Progenitor cell of endocrine pancreas (in vitro differentiated cells): ENCODE measurements at regions not wholly inside any gene's neighbourhood (a gene's known extent, or its start where the extent isn't known, plus 50 kb on each side); places are given as distances from the start of the nearest gene placed in this dataset.

ENCODE experiments used
- DNase-seq: peaks from one replicate; pipeline ENCODE4 v3.0.0; 2021; ENCODE audit warnings: low spot score; ENCODE audit not compliant: unreplicated experiment
- H3K27ac Mint-ChIP-seq: 2 replicates; pipeline ENCODE4 v1.8.0; 2021; ENCODE audit warnings: mild to moderate bottlenecking, moderate library complexity, mixed read lengths
- H3K27me3 Mint-ChIP-seq: 2 replicates; pipeline ENCODE4 v1.8.0; 2021; ENCODE audit warnings: mixed read lengths
- H3K36me3 Mint-ChIP-seq: 2 replicates; pipeline ENCODE4 v1.8.0; 2022; ENCODE audit warnings: mixed read lengths; ENCODE audit not compliant: insufficient read depth
- H3K4me1 Mint-ChIP-seq: 2 replicates; pipeline ENCODE4 v1.8.0; 2021; ENCODE audit warnings: low read depth, mixed read lengths
- H3K4me3 Mint-ChIP-seq: 2 replicates; pipeline ENCODE4 v1.8.0; 2021; ENCODE audit warnings: low read depth, mild to moderate bottlenecking, moderate library complexity, mixed read lengths
- H3K9me3 Mint-ChIP-seq: 2 replicates; pipeline ENCODE4 v1.8.0; 2021; ENCODE audit warnings: low read depth, mixed read lengths
- TF ChIP-seq, protein P1 (sequence below): fragments of 200-600 bp; sonication (generic); IDR thresholded peaks from one replicate; pipeline ENCODE4 v1.5.0; 2021; ENCODE audit warnings: antibody characterized with exemption, mild to moderate bottlenecking; ENCODE audit not compliant: unreplicated experiment

DNA sequence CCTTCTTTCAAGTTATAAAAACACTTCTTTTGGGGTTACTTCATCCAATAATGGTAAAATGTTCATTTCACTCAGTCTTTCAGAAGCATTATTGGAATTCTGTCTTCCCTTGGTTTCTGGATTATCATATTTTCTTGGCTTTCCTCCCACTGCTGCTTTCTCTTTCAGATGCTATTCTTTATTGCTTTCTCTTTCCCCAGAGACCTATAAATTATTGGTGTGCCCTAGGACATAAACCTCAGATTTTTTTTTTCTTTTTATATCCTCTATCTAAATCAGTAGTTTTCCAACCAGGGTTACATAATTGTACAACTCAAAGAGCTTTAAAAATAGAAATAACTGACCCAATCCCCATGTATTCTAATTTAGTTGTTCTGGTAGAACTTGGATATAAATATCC lies 1005.5 kb downstream of the ARAP2 start:
- H3K4me3 Mint-ChIP-seq = no peak overlapping the region
- DNase-seq = no peak
- peaks cover 9% of the 10 kb centered on the region for H3K9me3 Mint-ChIP-seq
- H3K27ac Mint-ChIP-seq = no peak overlapping the region
- no peaks in the 10 kb centered on the region for H3K27me3 Mint-ChIP-seq
- H3K36me3 Mint-ChIP-seq = peaks cover 2% of the 10 kb centered on the region
- TF ChIP-seq, protein P1, sequence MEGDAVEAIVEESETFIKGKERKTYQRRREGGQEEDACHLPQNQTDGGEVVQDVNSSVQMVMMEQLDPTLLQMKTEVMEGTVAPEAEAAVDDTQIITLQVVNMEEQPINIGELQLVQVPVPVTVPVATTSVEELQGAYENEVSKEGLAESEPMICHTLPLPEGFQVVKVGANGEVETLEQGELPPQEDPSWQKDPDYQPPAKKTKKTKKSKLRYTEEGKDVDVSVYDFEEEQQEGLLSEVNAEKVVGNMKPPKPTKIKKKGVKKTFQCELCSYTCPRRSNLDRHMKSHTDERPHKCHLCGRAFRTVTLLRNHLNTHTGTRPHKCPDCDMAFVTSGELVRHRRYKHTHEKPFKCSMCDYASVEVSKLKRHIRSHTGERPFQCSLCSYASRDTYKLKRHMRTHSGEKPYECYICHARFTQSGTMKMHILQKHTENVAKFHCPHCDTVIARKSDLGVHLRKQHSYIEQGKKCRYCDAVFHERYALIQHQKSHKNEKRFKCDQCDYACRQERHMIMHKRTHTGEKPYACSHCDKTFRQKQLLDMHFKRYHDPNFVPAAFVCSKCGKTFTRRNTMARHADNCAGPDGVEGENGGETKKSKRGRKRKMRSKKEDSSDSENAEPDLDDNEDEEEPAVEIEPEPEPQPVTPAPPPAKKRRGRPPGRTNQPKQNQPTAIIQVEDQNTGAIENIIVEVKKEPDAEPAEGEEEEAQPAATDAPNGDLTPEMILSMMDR = no peak
- H3K4me1 Mint-ChIP-seq = no peaks in the 10 kb centered on the region

DNA sequence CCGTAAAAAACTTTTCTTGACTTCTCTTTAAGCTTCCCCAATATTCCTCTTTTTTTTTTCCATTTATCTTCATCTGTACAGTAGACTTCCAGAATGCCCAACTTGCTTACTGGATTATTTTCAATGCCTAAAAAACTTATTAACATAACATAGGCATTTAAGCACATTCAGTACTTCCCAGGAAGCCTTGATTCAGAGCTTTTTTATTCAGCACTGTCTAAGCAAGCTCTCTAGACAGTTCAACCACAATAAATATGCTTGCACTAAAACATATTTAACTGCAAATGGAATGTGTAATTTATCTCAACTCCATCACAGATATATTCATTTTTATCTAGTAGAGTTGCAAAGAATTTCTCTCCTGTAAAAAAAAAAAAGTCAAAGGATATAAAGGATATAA lies 997.8 kb downstream of the ARAP2 start:
- no peak for DNase-seq
- no peak overlapping the region for H3K4me3 Mint-ChIP-seq
- H3K27me3 Mint-ChIP-seq = no peaks in the 10 kb centered on the region
- H3K36me3 Mint-ChIP-seq = no peaks in the 10 kb centered on the region
- TF ChIP-seq, protein P1 = no peak
- no peaks in the 10 kb centered on the region for H3K4me1 Mint-ChIP-seq
- H3K27ac Mint-ChIP-seq = no peak overlapping the region
- peaks cover 5% of the 10 kb centered on the region for H3K9me3 Mint-ChIP-seq

DNA sequence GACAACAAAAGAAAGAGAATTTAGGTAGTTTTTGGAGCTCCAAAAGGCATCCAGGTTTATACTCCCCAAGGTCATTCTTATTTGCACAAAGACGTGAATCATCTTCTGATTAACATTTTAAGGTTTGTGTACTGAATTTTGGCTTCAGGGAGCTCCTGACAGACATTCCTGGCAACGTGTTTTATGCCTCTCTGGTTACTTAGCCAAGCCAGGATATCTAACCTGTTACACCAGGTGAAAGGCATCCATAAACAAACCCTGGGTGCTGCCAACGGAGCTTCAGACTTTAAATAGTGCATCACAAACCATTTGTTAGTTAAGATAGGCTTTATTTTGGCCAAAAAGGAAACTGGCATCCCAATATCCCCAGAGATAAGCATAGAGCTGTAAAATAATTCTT lies 997.3 kb downstream of the ARAP2 start:
- DNase-seq = no peak
- H3K36me3 Mint-ChIP-seq = no peaks in the 10 kb centered on the region
- no peaks in the 10 kb centered on the region for H3K27me3 Mint-ChIP-seq
- no peaks in the 10 kb centered on the region for H3K4me1 Mint-ChIP-seq
- H3K27ac Mint-ChIP-seq = no peak overlapping the region
- H3K4me3 Mint-ChIP-seq = no peak overlapping the region
- TF ChIP-seq, protein P1 = no peak
- peaks cover 5% of the 10 kb centered on the region for H3K9me3 Mint-ChIP-seq

DNA sequence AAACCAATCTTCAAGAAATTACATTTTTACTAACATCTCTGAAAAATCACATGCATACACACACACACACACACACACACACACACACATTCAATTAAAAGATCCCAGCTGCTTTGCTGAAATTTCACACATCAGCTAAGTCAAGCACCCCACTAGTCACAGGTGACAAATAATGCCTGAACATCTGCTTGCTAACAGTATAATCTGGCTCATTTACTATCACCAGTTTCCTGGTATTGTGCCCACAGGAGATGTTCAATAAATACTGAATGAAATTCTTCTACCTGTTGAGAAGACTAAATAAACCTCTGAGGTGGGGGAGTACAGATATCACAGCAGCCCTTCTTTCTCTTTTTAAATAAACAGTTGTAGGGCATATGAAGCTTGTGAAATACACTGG lies 994.0 kb downstream of the ARAP2 start:
- no peaks in the 10 kb centered on the region for H3K36me3 Mint-ChIP-seq
- no peaks in the 10 kb centered on the region for H3K27me3 Mint-ChIP-seq
- TF ChIP-seq, protein P1 = no peak

DNA sequence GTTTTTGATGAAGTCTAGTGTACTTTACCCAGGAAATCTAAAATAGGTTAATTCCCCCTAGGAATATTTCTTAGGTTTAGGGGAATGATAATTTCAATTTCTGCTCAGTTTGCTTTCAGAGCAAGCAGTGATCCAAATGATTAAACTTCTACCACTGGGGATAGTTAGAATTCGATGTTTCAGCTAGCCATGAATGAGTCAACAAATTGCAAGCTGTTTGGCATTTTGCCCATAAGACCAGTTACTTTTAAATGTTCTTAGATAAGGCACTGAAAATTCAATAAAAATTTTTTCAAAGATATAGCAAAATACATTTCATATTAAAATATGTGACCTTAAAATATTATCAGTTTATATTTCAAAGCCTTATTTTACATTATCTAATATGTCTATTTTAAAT lies 993.6 kb downstream of the ARAP2 start:
- no peak for DNase-seq
- TF ChIP-seq, protein P1 = no peak
- Mint-ChIP-seq H3K27ac (no peak overlapping the region), H3K4me3 (no peak overlapping the region), H3K9me3 (no peaks in the 10 kb centered on the region), H3K27me3 (no peaks in the 10 kb centered on the region), H3K36me3 (no peaks in the 10 kb centered on the region), H3K4me1 (no peaks in the 10 kb centered on the region)

More for the DNA sequence above, 994.0 kb downstream of the ARAP2 start:
- H3K4me1 Mint-ChIP-seq = no peaks in the 10 kb centered on the region
- H3K4me3 Mint-ChIP-seq = no peak overlapping the region
- H3K9me3 Mint-ChIP-seq = no peaks in the 10 kb centered on the region
- DNase-seq = no peak
- H3K27ac Mint-ChIP-seq = no peak overlapping the region
